Psoas muscle (tissue), 7 donors: ENCODE measurements at regions not wholly inside any gene's neighbourhood (a gene's known extent, or its start where the extent isn't known, plus 50 kb on each side); places are given as distances from the start of the nearest gene placed in this dataset.
"Not testable (repeated sequence)": the region's sequence is repeated elsewhere in the genome, so short reads cannot be mapped to it uniquely, and the experiment has no call there.

ENCODE experiments used
- ATAC-seq, 4 donors: fragments of 200-7000 bp; cut with Tn5 transposase; one replicate each; pipeline ENCODE4 v1.9.1; 2020; ENCODE audit warnings: moderate library complexity in 3 of 4, mild to moderate bottlenecking in 2 of 4
- DNase-seq, 2 donors: peaks; one replicate each; pipeline ENCODE4 v3.0.0-alpha.2; 2020
- H3K27ac ChIP-seq: fragments of 200-600 bp; one replicate; pipeline ENCODE4 v1.8.0; 2022
- H3K27me3 ChIP-seq, 3 donors: fragments of 200-600 bp in 1 of 3; one replicate each; pipeline versions ENCODE4 v1.6.1 to v1.8.0; 2013 to 2022; ENCODE audit warnings: low read length in 2 of 3, mild to moderate bottlenecking in 2 of 3, moderate library complexity in 1 of 3; ENCODE audit not compliant: insufficient read depth in 3 of 3
- H3K36me3 ChIP-seq, 2 donors: fragments of 200-600 bp in 1 of 2; one replicate each; pipeline versions ENCODE4 v1.6.1 to v1.8.0; 2013 to 2022; ENCODE audit warnings: low read depth in 1 of 2, mild to moderate bottlenecking in 1 of 2, moderate library complexity in 1 of 2; ENCODE audit not compliant: insufficient read depth in 1 of 2
- H3K4me1 ChIP-seq: fragments of 200-600 bp; one replicate; pipeline ENCODE4 v1.8.0; 2022
- H3K4me3 ChIP-seq: fragments of 200-600 bp; one replicate; pipeline ENCODE4 v1.8.0; 2022; ENCODE audit warnings: mild to moderate bottlenecking
- H3K9me3 ChIP-seq: fragments of 200-600 bp; one replicate; pipeline ENCODE4 v1.8.0; 2022
- WGBS, 3 donors: extraction: QIAGEN DNeasy Blood & Tissue Kit; methylation state at CpG; one replicate each; pipeline versions ENCODE4 v1.1.6 to v1.1.7; 2013; 5-methylcytosine and 5-hydroxymethylcytosine counted together
- intact Hi-C, 2 donors: fragments of 100-400 bp; cut with DNase I; formaldehyde crosslinking; loops; one replicate each; pipeline versions ENCODE4 v1.11.0 to v1.14.2; 2022
- TF ChIP-seq, protein P1 (sequence below): fragments of 200-600 bp; IDR thresholded peaks from one replicate; pipeline ENCODE4 v1.8.0; 2022; ENCODE audit warnings: antibody characterized with exemption
- donor health status: healthy with polysubstance abuse.
- donor health status: DM: no; HTN: no; CAD: no; lungs with moderate emphysema.
- donor health status: Bipolar disorder and iron deficiency.
- donor health status: healthy.
- donor health status: DM: yes; HTN: yes; CAD: no.
- donor health status: DM: no; HTN: no; CAD: no.
- donor health status: DM: yes; HTN: yes; CAD: no.

- H3K4me3 ChIP-seq = no peak overlapping the region
- TF ChIP-seq, protein P1, sequence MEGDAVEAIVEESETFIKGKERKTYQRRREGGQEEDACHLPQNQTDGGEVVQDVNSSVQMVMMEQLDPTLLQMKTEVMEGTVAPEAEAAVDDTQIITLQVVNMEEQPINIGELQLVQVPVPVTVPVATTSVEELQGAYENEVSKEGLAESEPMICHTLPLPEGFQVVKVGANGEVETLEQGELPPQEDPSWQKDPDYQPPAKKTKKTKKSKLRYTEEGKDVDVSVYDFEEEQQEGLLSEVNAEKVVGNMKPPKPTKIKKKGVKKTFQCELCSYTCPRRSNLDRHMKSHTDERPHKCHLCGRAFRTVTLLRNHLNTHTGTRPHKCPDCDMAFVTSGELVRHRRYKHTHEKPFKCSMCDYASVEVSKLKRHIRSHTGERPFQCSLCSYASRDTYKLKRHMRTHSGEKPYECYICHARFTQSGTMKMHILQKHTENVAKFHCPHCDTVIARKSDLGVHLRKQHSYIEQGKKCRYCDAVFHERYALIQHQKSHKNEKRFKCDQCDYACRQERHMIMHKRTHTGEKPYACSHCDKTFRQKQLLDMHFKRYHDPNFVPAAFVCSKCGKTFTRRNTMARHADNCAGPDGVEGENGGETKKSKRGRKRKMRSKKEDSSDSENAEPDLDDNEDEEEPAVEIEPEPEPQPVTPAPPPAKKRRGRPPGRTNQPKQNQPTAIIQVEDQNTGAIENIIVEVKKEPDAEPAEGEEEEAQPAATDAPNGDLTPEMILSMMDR = no peak
- DNase-seq (no peak), ATAC-seq (no peak)
- intact Hi-C loops = no loop called here
- H3K4me1 ChIP-seq = no peaks in the 10 kb centered on the region
- 49 to 67% (median 59%) methylated on average over 3 of the region's 3 CpGs for WGBS, 3 donors
- H3K9me3 ChIP-seq = no peaks in the 10 kb centered on the region
- H3K27me3 ChIP-seq = no peaks in the 10 kb centered on the region
- H3K36me3 ChIP-seq = no peaks in the 10 kb centered on the region
- no peak overlapping the region for H3K27ac ChIP-seq
Observed at GRCh38 chr13:105684216-105684615, 851.2 kb downstream of the EFNB2 start.

DNA sequence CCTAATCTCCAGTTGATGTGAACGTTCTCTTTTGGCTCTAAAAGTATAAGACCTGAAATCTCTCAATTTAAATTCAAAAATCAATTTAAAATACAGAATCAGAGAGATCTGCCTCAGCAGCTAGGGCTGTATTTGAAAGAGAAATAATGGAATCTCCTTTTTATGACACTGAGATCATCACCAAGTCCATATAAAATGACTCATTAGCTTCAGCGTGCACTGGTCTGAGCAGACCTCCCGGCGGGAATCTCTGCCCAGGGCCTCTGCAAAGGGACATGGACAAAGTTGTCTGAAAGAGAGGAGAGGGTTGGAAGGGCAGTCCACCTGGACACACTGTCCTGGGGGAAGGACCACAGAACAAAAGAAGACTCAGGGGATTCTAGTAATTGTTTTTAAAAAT lies 855.6 kb downstream of the EFNB2 start:
- intact Hi-C loops = no loop called here
- no peak overlapping the region for H3K4me3 ChIP-seq
- H3K4me1 ChIP-seq = no peaks in the 10 kb centered on the region
- TF ChIP-seq, protein P1 = no peak
- WGBS, 3 donors = 32 to 38% (median 33%) methylated on average over 4 of the region's 4 CpGs
- H3K27me3 ChIP-seq = no peaks in the 10 kb centered on the region
- no peaks in the 10 kb centered on the region for H3K36me3 ChIP-seq
- no peaks in the 10 kb centered on the region for H3K9me3 ChIP-seq
- no peak for ATAC-seq
- H3K27ac ChIP-seq = no peak overlapping the region
- no peak for DNase-seq

DNA sequence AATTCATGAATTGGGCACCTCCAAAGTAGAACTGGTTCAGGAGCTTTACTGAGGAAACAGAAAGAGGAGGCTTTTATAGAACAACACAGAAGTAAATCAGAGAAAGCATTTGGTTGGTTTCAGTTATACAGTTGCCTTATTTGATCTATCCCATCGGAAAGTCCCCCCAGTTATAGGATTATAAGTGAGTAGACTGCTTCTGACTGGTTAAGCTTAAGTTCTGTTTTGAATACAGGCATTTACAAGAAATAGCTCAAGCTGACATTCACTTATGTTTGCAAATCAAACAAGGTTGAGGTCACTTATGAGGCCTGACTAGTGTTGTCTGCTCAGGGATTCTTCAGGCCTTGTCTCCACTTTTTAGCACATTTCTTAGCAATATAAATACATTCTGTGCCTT lies 857.4 kb downstream of the EFNB2 start:
- H3K27ac ChIP-seq = no peak overlapping the region
- no peak overlapping the region for H3K4me3 ChIP-seq
- H3K4me1 ChIP-seq = no peaks in the 10 kb centered on the region
- intact Hi-C loops = no loop called here
- DNase-seq (no peak), ATAC-seq (no peak)
- WGBS, 3 donors = 65 to 88% (median 87%) methylated on average over 1 of the region's 1 CpG
- no peaks in the 10 kb centered on the region for H3K9me3 ChIP-seq
- H3K27me3 ChIP-seq = no peaks in the 10 kb centered on the region
- TF ChIP-seq, protein P1 = no peak
- no peaks in the 10 kb centered on the region for H3K36me3 ChIP-seq

GRCh38 chr13:105672881-105673280 lies 862.6 kb downstream of the EFNB2 start:
- 58 to 75% (median 65%) methylated on average over 4 of the region's 4 CpGs for WGBS, 3 donors
- H3K36me3 ChIP-seq = no peaks in the 10 kb centered on the region

DNA sequence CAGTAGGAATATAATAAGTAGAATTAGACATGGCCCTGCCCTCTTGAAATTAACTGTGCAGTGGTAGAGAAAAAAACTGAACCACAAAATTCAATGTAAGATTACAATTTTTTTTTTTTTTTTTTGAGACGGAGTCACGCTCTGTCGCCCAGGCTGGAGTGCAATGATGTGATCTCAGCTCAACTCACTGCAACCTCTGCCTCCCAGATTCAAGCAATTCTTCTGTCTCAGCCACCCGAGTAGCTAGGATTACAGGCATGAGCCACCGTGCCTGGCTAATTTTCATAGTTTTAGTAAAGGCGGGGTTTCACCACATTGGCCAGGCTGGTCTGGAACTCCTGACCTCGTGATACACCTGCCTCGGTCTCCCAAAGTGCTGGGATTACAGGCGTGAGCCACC lies 864.3 kb downstream of the EFNB2 start:
- intact Hi-C loops, H3K4me3 ChIP-seq, DNase-seq, H3K9me3 ChIP-seq, ATAC-seq, H3K27me3 ChIP-seq, H3K36me3 ChIP-seq, H3K4me1 ChIP-seq, H3K27ac ChIP-seq: not testable (repeated sequence)
- WGBS, 3 donors = 79 to 89% (median 84%) methylated on average over 9 of the region's 9 CpGs

More at GRCh38 chr13:105672881-105673280, 862.6 kb downstream of the EFNB2 start:
- no peak overlapping the region for H3K27ac ChIP-seq
- intact Hi-C loops = no loop called here
- no peaks in the 10 kb centered on the region for H3K9me3 ChIP-seq
- H3K27me3 ChIP-seq = no peaks in the 10 kb centered on the region
- DNase-seq (no peak), ATAC-seq (no peak)
- no peaks in the 10 kb centered on the region for H3K4me1 ChIP-seq
- no peak overlapping the region for H3K4me3 ChIP-seq
- TF ChIP-seq, protein P1 = no peak
